Pancreas (tissue), 10 donors: ENCODE measurements at regions not wholly inside any gene's neighbourhood (a gene's known extent, or its start where the extent isn't known, plus 50 kb on each side); places are given as distances from the start of the nearest gene placed in this dataset.

Source experiments
- ATAC-seq, 4 donors: fragments of 200-7000 bp; cut with Tn5 transposase; one replicate each; pipeline versions ENCODE4 v1.8.0 to v1.9.1; 2020; ENCODE audit warnings: mild to moderate bottlenecking in 4 of 4, moderate library complexity in 4 of 4
- DNase-seq, 6 donors: peaks; one replicate each; pipeline ENCODE4 v3.0.0-alpha.2; 2020
- FAIRE-seq: peaks from 2 replicates; lab custom pipeline; 2012; peaks lifted over from hg19 to GRCh38; lab: Jason Lieb, UNC
- H3K27ac ChIP-seq, 4 donors: fragments of 200-600 bp; sonication (generic); 1 replicate in 3 of 4; 2 replicates in 1 of 4; pipeline versions ENCODE4 v1.5.0 to v1.8.0; 2020
- H3K27me3 ChIP-seq, 4 donors: fragments of 200-600 bp; one replicate each; pipeline ENCODE4 v1.8.0; 2021
- H3K36me3 ChIP-seq, 3 donors: fragments of 200-600 bp; sonication (generic) in 1 of 3; one replicate each; pipeline versions ENCODE4 v1.5.0 to v1.8.0; 2020 to 2021
- H3K4me1 ChIP-seq, 3 donors: fragments of 200-600 bp; one replicate each; pipeline ENCODE4 v1.8.0; 2021
- H3K4me3 ChIP-seq, 4 donors: fragments of 200-600 bp; sonication (generic) in 2 of 4; one replicate each; pipeline versions ENCODE4 v1.5.0 to v1.8.0; 2020 to 2021
- H3K9me3 ChIP-seq, 4 donors: fragments of 200-600 bp; one replicate each; pipeline ENCODE4 v1.8.0; 2021
- WGBS, 2 donors: extraction: QIAGEN DNeasy Blood & Tissue Kit; methylation state at CpG; one replicate each; pipeline ENCODE4 v1.1.7; 2013; 5-methylcytosine and 5-hydroxymethylcytosine counted together
- intact Hi-C, 3 donors: fragments of 100-400 bp; cut with DNase I; formaldehyde crosslinking; loops; one replicate each; pipeline versions ENCODE4 v1.11.1 to v1.14.2; 2022
- TF ChIP-seq, protein P1 (sequence below), 4 donors: fragments of 200-600 bp; sonication (generic) in 3 of 4; IDR thresholded peaks; one replicate each; pipeline versions ENCODE4 v1.5.0 to v1.8.0; 2021; ENCODE audit warnings: antibody characterized with exemption in 4 of 4
- donor health status: healthy with polysubstance abuse.
- donor health status: DM: no; HTN: no; CAD: no; lungs with moderate emphysema.
- donor health status: DM: no; HTN: no; CAD: no.
- donor health status: control.
- donor health status: control.
- donor health status: Bipolar disorder and iron deficiency.
- donor health status: DM: yes; HTN: yes; CAD: no.
- donor health status: DM: no; HTN: no; CAD: no.
- donor health status: DM: no; HTN: no; CAD: no.
- donor health status: DM: yes; HTN: yes; CAD: no.

DNA sequence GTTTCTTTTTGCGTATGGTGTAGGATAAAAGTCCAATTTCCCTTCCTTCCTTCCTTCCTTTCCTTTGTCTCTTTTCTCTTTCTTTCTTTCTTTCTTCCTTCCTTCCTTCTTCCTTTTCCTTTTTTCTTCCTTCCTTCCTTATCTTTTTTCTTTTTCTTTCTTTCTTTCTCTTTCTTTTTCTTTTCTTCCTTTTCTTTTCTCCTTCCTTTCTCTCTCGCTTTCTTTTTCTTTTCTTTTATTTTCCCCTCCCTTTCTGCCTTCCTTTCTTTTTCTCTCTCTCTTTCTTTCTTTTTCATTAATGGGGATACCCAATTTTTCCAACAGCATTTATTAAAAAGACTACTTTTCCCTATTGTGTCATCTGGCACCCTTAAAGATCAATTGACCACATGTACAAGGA, 1359.7 kb downstream of the FAM181B start:
- ATAC-seq (no peak), FAIRE-seq (no peak), DNase-seq (no peak)
- WGBS, 2 donors: 75 to 77% methylated on average over 2 of the region's 2 CpGs
- no peak overlapping the region for H3K4me3 ChIP-seq
- intact Hi-C loops: no loop called here
- H3K36me3 ChIP-seq: no peaks in the 10 kb centered on the region
- TF ChIP-seq, protein P1, sequence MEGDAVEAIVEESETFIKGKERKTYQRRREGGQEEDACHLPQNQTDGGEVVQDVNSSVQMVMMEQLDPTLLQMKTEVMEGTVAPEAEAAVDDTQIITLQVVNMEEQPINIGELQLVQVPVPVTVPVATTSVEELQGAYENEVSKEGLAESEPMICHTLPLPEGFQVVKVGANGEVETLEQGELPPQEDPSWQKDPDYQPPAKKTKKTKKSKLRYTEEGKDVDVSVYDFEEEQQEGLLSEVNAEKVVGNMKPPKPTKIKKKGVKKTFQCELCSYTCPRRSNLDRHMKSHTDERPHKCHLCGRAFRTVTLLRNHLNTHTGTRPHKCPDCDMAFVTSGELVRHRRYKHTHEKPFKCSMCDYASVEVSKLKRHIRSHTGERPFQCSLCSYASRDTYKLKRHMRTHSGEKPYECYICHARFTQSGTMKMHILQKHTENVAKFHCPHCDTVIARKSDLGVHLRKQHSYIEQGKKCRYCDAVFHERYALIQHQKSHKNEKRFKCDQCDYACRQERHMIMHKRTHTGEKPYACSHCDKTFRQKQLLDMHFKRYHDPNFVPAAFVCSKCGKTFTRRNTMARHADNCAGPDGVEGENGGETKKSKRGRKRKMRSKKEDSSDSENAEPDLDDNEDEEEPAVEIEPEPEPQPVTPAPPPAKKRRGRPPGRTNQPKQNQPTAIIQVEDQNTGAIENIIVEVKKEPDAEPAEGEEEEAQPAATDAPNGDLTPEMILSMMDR (IDR thresholded peaks at IDR 0.05): no peak
- H3K27ac ChIP-seq: no peak overlapping the region
- H3K9me3 ChIP-seq: no peaks in the 10 kb centered on the region
- no peaks in the 10 kb centered on the region for H3K4me1 ChIP-seq
- H3K27me3 ChIP-seq: no peaks in the 10 kb centered on the region

DNA sequence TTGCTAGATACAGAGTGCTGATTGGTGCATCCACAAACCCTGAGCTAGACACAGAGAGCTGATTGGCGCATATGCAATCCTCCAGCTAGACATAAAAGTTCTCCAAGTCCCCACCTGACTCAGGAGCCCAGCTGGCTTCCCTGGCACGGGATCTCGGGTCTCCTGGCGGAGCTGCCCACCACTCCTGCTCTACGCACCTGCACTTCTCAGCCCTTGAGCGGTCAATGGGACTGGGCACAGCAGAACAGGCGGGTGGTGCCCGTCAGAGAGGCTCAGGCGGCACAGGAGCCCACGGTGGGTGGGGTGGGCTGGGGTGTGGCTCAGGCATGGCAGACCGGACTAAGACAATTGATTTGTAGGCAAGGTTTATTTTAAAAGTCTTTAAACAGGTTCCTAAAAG, 1365.5 kb downstream of the FAM181B start:
- intact Hi-C loops: no loop called here
- Histone ChIP-seq H3K36me3 (no peaks in the 10 kb centered on the region), H3K27ac (no peak overlapping the region), H3K9me3 (no peaks in the 10 kb centered on the region), H3K4me1 (no peaks in the 10 kb centered on the region), H3K4me3 (no peak overlapping the region), H3K27me3 (no peaks in the 10 kb centered on the region)
- DNase-seq (peak in 2 of 6 donors; percentile 34 to 49), FAIRE-seq (no peak), ATAC-seq (no peak)
- TF ChIP-seq, protein P1 (IDR thresholded peaks at IDR 0.05): no peak
- WGBS, 2 donors: 67 to 79% methylated on average over 11 of the region's 11 CpGs

- FAIRE-seq (no peak), DNase-seq (no peak), ATAC-seq (no peak)
- Histone ChIP-seq H3K4me1 (no peaks in the 10 kb centered on the region), H3K27ac (no peak overlapping the region), H3K36me3 (no peaks in the 10 kb centered on the region), H3K9me3 (no peaks in the 10 kb centered on the region), H3K27me3 (no peaks in the 10 kb centered on the region), H3K4me3 (no peak overlapping the region)
- TF ChIP-seq, protein P1 (IDR thresholded peaks at IDR 0.05): no peak
- WGBS, 2 donors: 68 to 84% methylated on average over 4 of the region's 4 CpGs
- intact Hi-C loops: no loop called here
These were observed 1368.2 kb downstream of the FAM181B start for GRCh38 chr11:81365496-81365895.

- Histone ChIP-seq H3K36me3 (no peaks in the 10 kb centered on the region), H3K4me3 (no peak overlapping the region), H3K9me3 (no peaks in the 10 kb centered on the region), H3K27me3 (no peaks in the 10 kb centered on the region), H3K4me1 (no peaks in the 10 kb centered on the region), H3K27ac (no peak overlapping the region)
- DNase-seq (no peak), FAIRE-seq (no peak), ATAC-seq (no peak)
- WGBS, 2 donors: 71 to 75% methylated on average over 6 of the region's 6 CpGs
- TF ChIP-seq, protein P1 (IDR thresholded peaks at IDR 0.05): no peak
- intact Hi-C loops: no loop called here
These were observed 1374.2 kb downstream of the FAM181B start for GRCh38 chr11:81359476-81359875.

DNA sequence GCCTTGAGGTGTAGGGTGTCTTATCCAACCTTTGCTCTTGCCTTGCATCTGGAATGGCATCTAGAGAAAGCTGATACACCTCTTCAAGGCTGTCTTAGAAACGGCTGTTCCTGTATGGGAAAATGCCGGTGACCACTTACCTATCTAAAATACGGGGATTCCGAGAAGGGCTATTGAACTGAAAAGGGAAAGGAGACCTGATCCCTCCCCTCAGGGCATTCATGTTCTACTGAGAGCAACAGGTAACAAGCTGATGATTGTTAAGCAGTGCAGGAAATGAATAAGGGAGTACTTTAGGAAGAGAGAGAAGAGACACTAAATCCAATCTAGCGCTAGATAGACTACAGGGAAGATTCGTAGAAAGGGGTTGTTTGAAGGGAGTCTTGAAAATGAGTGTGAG, 1388.1 kb downstream of the FAM181B start:
- no peaks in the 10 kb centered on the region for H3K9me3 ChIP-seq
- no peak for FAIRE-seq
- no peak overlapping the region for H3K27ac ChIP-seq
- WGBS, 2 donors: 71 to 83% methylated on average over 6 of the region's 6 CpGs
- no peaks in the 10 kb centered on the region for H3K27me3 ChIP-seq
- H3K4me1 ChIP-seq: no peaks in the 10 kb centered on the region
- TF ChIP-seq, protein P1 (IDR thresholded peaks at IDR 0.05): no peak
- no peak overlapping the region for H3K4me3 ChIP-seq
- intact Hi-C loops: no loop called here
- DNase-seq: no peak
- no peaks in the 10 kb centered on the region for H3K36me3 ChIP-seq
- ATAC-seq: no peak
